GM23338 (cell line): ENCODE measurements at regions not wholly inside any gene's neighbourhood (a gene's known extent, or its start where the extent isn't known, plus 50 kb on each side); places are given as distances from the start of the nearest gene placed in this dataset.

Experiments used
- CREB1 ChIP-seq: fragments of 250-450 bp; sonication (Bioruptor Pico); IDR thresholded peaks from 2 replicates; pipeline ENCODE4 v1.5.0; 2020; ENCODE audit warnings: low read depth, mild to moderate bottlenecking, moderate library complexity
- EZH2 ChIP-seq: fragments of 200-600 bp; sonication (generic); IDR thresholded peaks from one replicate; pipeline ENCODE4 v1.8.0; 2017; ENCODE audit warnings: antibody characterized with exemption, mild to moderate bottlenecking, low read depth; ENCODE audit not compliant: unreplicated experiment
- POLR2AphosphoS5 ChIP-seq: IDR thresholded peaks from 2 replicates; pipeline ENCODE4 v1.6.1; 2016; ENCODE audit warnings: antibody characterized with exemption, low read depth
- ZNF114 ChIP-seq: fragments of 250-450 bp; sonication (Bioruptor Pico); IDR thresholded peaks from 2 replicates; pipeline ENCODE4 v1.5.0; 2020; ENCODE audit warnings: mild to moderate bottlenecking, moderate library complexity
- TF ChIP-seq, protein P1 (sequence below), 2 experiments: fragments of 200-600 bp in 1 of 2; sonication (generic) in 1 of 2; conservative IDR thresholded peaks; 2 replicates each; pipeline versions ENCODE4 v1.5.1 to v1.6.1; 2016 to 2017; ENCODE audit warnings: antibody characterized with exemption in 2 of 2, low read depth in 2 of 2, mild to moderate bottlenecking in 2 of 2, moderate library complexity in 1 of 2
- TF ChIP-seq, protein P2 (sequence below): IDR thresholded peaks from 2 replicates; pipeline ENCODE4 v1.6.1; 2016; ENCODE audit warnings: antibody characterized with exemption
- TF ChIP-seq, protein P3 (sequence below): IDR thresholded peaks from one replicate; pipeline ENCODE4 v1.6.1; 2018; ENCODE audit warnings: antibody characterized with exemption; ENCODE audit not compliant: unreplicated experiment

DNA sequence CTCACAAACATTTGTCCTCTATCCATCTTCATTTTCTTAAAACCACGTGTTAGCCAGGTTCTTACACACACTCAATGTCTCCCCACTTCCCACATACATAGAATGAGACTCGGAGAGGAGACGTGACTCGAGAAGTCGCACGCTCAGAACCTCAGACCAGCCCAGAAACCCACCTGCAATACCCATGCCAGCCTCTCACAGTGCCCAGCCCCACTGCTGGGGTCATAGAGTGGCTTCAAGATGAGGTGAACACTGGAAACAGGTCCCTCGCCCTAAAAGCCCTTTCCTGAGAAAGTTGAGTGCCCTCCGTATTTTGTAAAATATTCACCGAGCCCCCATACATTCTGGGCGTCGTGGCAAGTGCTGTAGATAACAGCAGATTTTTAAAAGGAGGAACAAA lies 487.4 kb downstream of the EIPR1 start:
- TF ChIP-seq, protein P1, sequence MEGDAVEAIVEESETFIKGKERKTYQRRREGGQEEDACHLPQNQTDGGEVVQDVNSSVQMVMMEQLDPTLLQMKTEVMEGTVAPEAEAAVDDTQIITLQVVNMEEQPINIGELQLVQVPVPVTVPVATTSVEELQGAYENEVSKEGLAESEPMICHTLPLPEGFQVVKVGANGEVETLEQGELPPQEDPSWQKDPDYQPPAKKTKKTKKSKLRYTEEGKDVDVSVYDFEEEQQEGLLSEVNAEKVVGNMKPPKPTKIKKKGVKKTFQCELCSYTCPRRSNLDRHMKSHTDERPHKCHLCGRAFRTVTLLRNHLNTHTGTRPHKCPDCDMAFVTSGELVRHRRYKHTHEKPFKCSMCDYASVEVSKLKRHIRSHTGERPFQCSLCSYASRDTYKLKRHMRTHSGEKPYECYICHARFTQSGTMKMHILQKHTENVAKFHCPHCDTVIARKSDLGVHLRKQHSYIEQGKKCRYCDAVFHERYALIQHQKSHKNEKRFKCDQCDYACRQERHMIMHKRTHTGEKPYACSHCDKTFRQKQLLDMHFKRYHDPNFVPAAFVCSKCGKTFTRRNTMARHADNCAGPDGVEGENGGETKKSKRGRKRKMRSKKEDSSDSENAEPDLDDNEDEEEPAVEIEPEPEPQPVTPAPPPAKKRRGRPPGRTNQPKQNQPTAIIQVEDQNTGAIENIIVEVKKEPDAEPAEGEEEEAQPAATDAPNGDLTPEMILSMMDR (conservative IDR thresholded peaks at IDR 0.05; ENCODE audit: low read depth in 2 of 2) = no peak
- TF ChIP-seq EZH2 = no peak
- no peak for TF ChIP-seq CREB1 (CRISPR knock-in tag)
- no peak for TF ChIP-seq POLR2AphosphoS5
- TF ChIP-seq, protein P2, sequence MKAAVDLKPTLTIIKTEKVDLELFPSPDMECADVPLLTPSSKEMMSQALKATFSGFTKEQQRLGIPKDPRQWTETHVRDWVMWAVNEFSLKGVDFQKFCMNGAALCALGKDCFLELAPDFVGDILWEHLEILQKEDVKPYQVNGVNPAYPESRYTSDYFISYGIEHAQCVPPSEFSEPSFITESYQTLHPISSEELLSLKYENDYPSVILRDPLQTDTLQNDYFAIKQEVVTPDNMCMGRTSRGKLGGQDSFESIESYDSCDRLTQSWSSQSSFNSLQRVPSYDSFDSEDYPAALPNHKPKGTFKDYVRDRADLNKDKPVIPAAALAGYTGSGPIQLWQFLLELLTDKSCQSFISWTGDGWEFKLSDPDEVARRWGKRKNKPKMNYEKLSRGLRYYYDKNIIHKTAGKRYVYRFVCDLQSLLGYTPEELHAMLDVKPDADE = no peak
- TF ChIP-seq ZNF114 = no peak
- TF ChIP-seq, protein P3, sequence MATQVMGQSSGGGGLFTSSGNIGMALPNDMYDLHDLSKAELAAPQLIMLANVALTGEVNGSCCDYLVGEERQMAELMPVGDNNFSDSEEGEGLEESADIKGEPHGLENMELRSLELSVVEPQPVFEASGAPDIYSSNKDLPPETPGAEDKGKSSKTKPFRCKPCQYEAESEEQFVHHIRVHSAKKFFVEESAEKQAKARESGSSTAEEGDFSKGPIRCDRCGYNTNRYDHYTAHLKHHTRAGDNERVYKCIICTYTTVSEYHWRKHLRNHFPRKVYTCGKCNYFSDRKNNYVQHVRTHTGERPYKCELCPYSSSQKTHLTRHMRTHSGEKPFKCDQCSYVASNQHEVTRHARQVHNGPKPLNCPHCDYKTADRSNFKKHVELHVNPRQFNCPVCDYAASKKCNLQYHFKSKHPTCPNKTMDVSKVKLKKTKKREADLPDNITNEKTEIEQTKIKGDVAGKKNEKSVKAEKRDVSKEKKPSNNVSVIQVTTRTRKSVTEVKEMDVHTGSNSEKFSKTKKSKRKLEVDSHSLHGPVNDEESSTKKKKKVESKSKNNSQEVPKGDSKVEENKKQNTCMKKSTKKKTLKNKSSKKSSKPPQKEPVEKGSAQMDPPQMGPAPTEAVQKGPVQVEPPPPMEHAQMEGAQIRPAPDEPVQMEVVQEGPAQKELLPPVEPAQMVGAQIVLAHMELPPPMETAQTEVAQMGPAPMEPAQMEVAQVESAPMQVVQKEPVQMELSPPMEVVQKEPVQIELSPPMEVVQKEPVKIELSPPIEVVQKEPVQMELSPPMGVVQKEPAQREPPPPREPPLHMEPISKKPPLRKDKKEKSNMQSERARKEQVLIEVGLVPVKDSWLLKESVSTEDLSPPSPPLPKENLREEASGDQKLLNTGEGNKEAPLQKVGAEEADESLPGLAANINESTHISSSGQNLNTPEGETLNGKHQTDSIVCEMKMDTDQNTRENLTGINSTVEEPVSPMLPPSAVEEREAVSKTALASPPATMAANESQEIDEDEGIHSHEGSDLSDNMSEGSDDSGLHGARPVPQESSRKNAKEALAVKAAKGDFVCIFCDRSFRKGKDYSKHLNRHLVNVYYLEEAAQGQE = no peak
